Coronary artery (tissue), 2 donors: ENCODE measurements at regions not wholly inside any gene's neighbourhood (a gene's known extent, or its start where the extent isn't known, plus 50 kb on each side); places are given as distances from the start of the nearest gene placed in this dataset.

Experiments
- DNase-seq: peaks from one replicate; pipeline ENCODE4 v3.0.0-alpha.2; 2017; ENCODE audit warnings: low spot score
- H3K27ac ChIP-seq, 2 donors: fragments of 200-600 bp; sonication (generic); one replicate each; pipeline ENCODE4 v1.5.1; 2016 to 2019
- H3K4me3 ChIP-seq: fragments of 200-600 bp; sonication (generic); 2 replicates; pipeline ENCODE4 v1.5.1; 2016; ENCODE audit warnings: mild to moderate bottlenecking, moderate library complexity
- TF ChIP-seq, protein P1 (sequence below): fragments of 200-600 bp; sonication (generic); IDR thresholded peaks from one replicate; pipeline ENCODE4 v1.5.1; 2019; ENCODE audit warnings: antibody characterized with exemption

- no peak for DNase-seq
- TF ChIP-seq, protein P1, sequence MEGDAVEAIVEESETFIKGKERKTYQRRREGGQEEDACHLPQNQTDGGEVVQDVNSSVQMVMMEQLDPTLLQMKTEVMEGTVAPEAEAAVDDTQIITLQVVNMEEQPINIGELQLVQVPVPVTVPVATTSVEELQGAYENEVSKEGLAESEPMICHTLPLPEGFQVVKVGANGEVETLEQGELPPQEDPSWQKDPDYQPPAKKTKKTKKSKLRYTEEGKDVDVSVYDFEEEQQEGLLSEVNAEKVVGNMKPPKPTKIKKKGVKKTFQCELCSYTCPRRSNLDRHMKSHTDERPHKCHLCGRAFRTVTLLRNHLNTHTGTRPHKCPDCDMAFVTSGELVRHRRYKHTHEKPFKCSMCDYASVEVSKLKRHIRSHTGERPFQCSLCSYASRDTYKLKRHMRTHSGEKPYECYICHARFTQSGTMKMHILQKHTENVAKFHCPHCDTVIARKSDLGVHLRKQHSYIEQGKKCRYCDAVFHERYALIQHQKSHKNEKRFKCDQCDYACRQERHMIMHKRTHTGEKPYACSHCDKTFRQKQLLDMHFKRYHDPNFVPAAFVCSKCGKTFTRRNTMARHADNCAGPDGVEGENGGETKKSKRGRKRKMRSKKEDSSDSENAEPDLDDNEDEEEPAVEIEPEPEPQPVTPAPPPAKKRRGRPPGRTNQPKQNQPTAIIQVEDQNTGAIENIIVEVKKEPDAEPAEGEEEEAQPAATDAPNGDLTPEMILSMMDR = no peak
- Histone ChIP-seq H3K4me3 (no peak overlapping the region), H3K27ac (no peak overlapping the region)
Measured at GRCh38 chr1:4367230-4367777, 287.1 kb upstream of the AJAP1 start.

DNA sequence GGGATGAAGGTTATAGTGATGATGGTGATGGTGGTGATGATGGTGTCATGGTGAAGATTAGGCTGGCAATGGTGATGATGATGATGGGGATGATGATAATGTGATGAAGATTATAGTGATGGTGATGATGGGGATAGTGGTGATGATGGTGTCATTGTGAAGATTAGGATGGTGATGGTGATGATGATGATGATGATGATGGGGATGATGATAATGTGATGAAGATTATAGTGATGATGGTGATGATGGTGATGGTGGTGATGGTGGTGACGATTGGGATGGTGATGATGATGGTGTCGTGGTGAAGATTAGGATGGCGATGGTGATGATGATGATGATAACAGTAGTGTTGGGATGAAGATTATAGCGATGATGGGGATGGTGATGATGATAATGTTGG lies 285.1 kb upstream of the AJAP1 start:
- DNase-seq = no peak
- Histone ChIP-seq H3K27ac (no peak overlapping the region), H3K4me3 (no peak overlapping the region)
- TF ChIP-seq, protein P1 = no peak

DNA sequence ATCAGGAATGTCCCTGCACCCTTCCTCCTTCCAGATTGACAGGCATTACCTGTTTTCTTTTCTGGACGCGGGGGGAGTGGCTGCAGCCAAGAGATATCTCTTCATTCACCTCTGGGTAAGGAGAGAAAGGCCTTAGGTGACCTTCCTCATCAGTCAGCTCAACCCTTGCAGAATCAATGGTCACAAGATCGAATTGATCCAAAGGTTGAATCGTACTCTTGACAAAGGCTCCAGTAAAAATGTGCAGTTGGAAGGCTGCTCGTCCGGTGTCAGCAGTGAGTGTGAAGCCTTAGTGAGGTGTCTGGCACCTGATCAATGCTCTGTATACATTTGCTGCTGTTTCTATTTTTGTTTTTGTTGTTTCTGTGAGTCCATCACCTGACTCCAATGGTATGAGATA lies 282.6 kb upstream of the AJAP1 start:
- TF ChIP-seq, protein P1 = no peak
- DNase-seq = no peak
- no peak overlapping the region for H3K4me3 ChIP-seq
- H3K27ac ChIP-seq = no peak overlapping the region

DNA sequence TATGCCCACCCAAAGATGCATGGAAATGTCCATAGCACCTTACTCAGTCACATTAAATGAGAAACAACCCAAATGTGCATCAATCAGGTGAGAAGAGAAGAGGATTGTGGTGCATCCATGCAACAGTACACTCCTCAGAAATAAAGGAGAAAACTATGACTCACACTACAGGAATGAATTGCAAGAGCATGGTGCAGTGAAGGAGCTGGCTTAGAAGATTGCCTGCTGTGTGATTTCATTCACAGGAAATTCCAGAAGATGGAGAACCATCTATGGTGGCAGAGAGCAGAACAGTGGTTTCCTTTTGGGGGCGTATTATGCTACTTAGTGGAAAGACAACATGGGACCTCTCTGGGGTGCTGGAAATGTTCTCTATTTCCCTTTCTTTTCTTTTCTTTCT lies 278.6 kb upstream of the AJAP1 start:
- TF ChIP-seq, protein P1 = no peak
- no peak for DNase-seq
- no peak overlapping the region for H3K27ac ChIP-seq
- H3K4me3 ChIP-seq = no peak overlapping the region

- no peak overlapping the region for H3K27ac ChIP-seq
- DNase-seq = no peak
Measured at GRCh38 chr1:4379451-4380175, 274.8 kb upstream of the AJAP1 start.

DNA sequence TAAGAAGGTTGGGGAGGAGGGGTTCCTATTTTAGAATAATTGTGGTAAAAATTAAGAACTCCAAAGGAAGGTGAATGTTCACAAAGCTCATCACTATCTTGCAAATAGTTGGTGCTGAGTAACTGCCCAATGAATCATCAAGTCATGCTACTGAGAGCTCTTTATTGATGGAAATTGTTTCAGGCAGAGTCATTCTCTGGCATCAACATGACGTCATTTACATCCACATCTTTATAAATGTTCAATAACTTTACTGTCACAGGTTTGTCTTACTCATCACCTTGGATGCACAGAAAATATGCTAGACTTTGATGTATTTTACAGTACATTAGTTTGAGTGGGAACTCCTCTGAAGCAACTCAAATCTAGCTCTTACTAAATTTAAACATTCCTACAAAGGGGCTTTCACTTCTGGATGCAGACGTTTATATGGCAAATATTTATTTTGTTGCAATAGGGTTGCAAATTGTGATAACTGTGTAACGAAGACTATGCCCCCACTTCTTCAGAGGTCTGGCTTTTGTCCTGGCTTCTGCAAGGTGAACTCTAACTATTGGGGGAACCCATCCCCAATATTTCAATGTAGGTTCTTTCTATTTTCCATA lies 273.7 kb upstream of the AJAP1 start:
- TF ChIP-seq, protein P1 = no peak
- Histone ChIP-seq H3K27ac (no peak overlapping the region), H3K4me3 (no peak overlapping the region)
- DNase-seq = no peak

More at GRCh38 chr1:4379451-4380175, 274.8 kb upstream of the AJAP1 start:
- H3K4me3 ChIP-seq = no peak overlapping the region
- TF ChIP-seq, protein P1 = no peak

DNA sequence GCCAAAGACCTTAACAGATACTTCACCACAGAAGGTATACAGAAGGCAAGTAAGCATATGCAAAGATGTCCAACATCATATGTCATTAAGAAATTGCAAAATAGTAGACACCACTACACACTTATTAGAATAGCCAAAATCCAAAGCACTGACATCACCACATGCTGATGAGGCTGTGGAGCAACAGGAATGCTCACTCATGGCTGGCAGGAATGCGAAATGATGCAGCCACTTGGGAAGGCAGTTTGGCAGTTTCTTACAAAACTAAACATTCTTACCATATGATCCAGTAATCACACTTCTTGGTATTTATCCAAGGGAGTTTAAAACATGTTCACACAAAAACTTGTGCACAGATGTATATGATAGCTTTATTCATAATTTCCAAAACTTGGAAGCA lies 261.2 kb upstream of the AJAP1 start:
- no peak overlapping the region for H3K27ac ChIP-seq
- TF ChIP-seq, protein P1 = no peak
- H3K4me3 ChIP-seq = no peak overlapping the region
- no peak for DNase-seq
